ENCODE measurements at regions not wholly inside any gene's neighbourhood (a gene's known extent, or its start where the extent isn't known, plus 50 kb on each side); places are given as distances from the start of the nearest gene placed in this dataset.

- Histone ChIP-seq H3K4me3 (no peak overlapping the region), H3K4me1 (no peaks in the 10 kb centered on the region), H3K27ac (no peak overlapping the region), H3K9me3 (no peaks in the 10 kb centered on the region), H3K36me3 (no peaks in the 10 kb centered on the region), H3K27me3 (peaks cover 0 to 17% of the 10 kb centered on the region in 2 donors)
- no peak for DNase-seq
- TF ChIP-seq, protein P1, sequence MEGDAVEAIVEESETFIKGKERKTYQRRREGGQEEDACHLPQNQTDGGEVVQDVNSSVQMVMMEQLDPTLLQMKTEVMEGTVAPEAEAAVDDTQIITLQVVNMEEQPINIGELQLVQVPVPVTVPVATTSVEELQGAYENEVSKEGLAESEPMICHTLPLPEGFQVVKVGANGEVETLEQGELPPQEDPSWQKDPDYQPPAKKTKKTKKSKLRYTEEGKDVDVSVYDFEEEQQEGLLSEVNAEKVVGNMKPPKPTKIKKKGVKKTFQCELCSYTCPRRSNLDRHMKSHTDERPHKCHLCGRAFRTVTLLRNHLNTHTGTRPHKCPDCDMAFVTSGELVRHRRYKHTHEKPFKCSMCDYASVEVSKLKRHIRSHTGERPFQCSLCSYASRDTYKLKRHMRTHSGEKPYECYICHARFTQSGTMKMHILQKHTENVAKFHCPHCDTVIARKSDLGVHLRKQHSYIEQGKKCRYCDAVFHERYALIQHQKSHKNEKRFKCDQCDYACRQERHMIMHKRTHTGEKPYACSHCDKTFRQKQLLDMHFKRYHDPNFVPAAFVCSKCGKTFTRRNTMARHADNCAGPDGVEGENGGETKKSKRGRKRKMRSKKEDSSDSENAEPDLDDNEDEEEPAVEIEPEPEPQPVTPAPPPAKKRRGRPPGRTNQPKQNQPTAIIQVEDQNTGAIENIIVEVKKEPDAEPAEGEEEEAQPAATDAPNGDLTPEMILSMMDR (IDR thresholded peaks at IDR 0.05) = no peak
- intact Hi-C loops (cut with DNase I; ENCODE audit: low total_unique reads) = no loop called here
Measured at GRCh38 chr15:31161951-31162350, 60.4 kb upstream of the TRPM1 start.

DNA sequence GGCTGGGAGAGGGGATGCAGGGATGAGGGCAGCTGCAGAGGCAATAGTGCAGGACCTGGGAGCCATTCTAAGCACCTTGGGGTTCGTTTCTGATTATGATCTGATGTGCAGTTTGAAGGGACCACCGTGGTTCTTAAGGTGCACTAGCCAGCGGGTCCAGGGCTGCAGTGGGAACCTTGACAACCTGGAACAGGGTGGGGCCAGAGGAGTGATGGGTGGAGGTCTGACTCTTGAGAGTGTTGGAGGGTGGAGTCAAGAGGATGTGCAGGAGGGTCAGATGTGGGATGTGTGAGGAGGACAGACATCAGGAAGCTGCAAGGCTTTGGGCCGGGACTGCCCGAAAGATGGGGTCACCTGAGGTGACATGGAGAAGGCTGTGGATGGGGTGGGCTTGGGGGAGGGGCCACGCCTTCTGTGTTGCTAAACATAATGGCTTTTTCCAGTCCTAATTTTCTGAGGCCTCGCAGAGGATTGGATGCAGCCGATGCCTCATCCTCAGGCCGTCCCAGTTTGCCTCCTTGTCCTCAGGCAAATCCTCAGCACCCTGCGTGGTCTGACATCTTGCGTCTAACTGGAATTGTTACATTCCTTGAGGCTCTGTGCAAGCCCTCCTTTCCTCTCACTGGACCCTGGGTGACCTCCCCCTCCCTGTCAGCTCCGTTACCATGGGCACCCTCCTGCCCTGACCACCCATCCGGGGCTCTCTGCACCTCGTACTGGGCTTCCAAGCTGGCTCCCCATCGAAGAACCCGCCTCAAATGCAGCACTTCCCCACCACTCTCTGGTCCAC is 61.4 kb upstream of the TRPM1 start:
- H3K27ac ChIP-seq = no peak overlapping the region
- TF ChIP-seq, protein P1 (IDR thresholded peaks at IDR 0.05) = no peak
- no peak overlapping the region for H3K4me3 ChIP-seq
- H3K36me3 ChIP-seq = no peaks in the 10 kb centered on the region
- no peak for DNase-seq
- no peaks in the 10 kb centered on the region for H3K9me3 ChIP-seq
- H3K27me3 ChIP-seq = peaks cover 0 to 17% of the 10 kb centered on the region in 2 donors
- H3K4me1 ChIP-seq = no peaks in the 10 kb centered on the region
- intact Hi-C loops (cut with DNase I; ENCODE audit: low total_unique reads) = no loop called here

GRCh38 chr15:31163769-31164572 is 62.4 kb upstream of the TRPM1 start:
- Histone ChIP-seq H3K4me3 (no peak overlapping the region), H3K4me1 (no peaks in the 10 kb centered on the region), H3K9me3 (no peaks in the 10 kb centered on the region), H3K27me3 (peaks cover 0 to 17% of the 10 kb centered on the region in 2 donors), H3K36me3 (no peaks in the 10 kb centered on the region), H3K27ac (no peak overlapping the region)
- TF ChIP-seq, protein P1 (IDR thresholded peaks at IDR 0.05) = no peak
- DNase-seq = no peak
- intact Hi-C loops (cut with DNase I; ENCODE audit: low total_unique reads) = no loop called here

DNA sequence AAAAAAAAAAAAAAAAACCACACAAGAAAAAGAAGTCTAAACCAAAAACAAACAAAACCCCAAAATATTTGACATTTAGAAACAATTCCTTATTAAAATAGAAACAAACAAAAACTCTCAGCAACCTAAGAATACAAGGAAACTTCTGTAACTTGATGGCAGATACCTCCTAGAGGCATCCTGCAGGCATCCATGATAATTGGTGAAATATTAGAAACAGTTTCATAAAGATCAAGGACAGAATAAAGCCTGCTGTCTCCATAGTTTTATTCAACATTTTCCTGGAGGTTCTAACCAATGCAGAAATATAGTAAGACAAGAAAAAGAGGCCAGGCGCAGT is 63.0 kb upstream of the TRPM1 start:
- DNase-seq = no peak
- Histone ChIP-seq H3K4me3 (no peak overlapping the region), H3K36me3 (no peaks in the 10 kb centered on the region), H3K27me3 (peaks cover 0 to 16% of the 10 kb centered on the region in 2 donors), H3K27ac (no peak overlapping the region), H3K9me3 (no peaks in the 10 kb centered on the region), H3K4me1 (no peaks in the 10 kb centered on the region)
- TF ChIP-seq, protein P1 (IDR thresholded peaks at IDR 0.05) = no peak
- intact Hi-C loops (cut with DNase I; ENCODE audit: low total_unique reads) = no loop called here

- no peaks in the 10 kb centered on the region for H3K4me1 ChIP-seq
- DNase-seq = no peak
- no peaks in the 10 kb centered on the region for H3K27me3 ChIP-seq
- intact Hi-C loops (cut with DNase I; ENCODE audit: low total_unique reads) = no loop called here
- H3K36me3 ChIP-seq = no peaks in the 10 kb centered on the region
- H3K9me3 ChIP-seq = no peaks in the 10 kb centered on the region
- TF ChIP-seq, protein P1 (IDR thresholded peaks at IDR 0.05) = no peak
- no peak overlapping the region for H3K4me3 ChIP-seq
- H3K27ac ChIP-seq = no peak overlapping the region
Measured at GRCh38 chr15:31169558-31169957, 68.0 kb upstream of the TRPM1 start.
